Neural progenitor cell (in vitro differentiated cells): ENCODE measurements at regions not wholly inside any gene's neighbourhood (a gene's known extent, or its start where the extent isn't known, plus 50 kb on each side); places are given as distances from the start of the nearest gene placed in this dataset.

Source experiments
- DNase-seq: peaks from one replicate; pipeline ENCODE4 v3.0.0-alpha.2; 2016; ENCODE audit warnings: low spot score
- H2AFZ ChIP-seq: fragments of 200-600 bp; sonication (generic); replicated peaks from 2 replicates; pipeline ENCODE4 v1.6.1; 2016; ENCODE audit warnings: antibody characterized with exemption
- H3F3A ChIP-seq: fragments of 200-600 bp; sonication (generic); 2 replicates; pipeline ENCODE4 v1.6.1; 2016; ENCODE audit warnings: antibody characterized with exemption, low read depth
- H3K27ac ChIP-seq: fragments of 200-600 bp; sonication (generic); 2 replicates; pipeline ENCODE4 v1.5.1; 2016; ENCODE audit warnings: mild to moderate bottlenecking
- H3K27me3 ChIP-seq: fragments of 200-600 bp; sonication (generic); 2 replicates; pipeline ENCODE4 v1.6.1; 2016; ENCODE audit warnings: mild to moderate bottlenecking, moderate library complexity
- H3K36me3 ChIP-seq: fragments of 200-600 bp; sonication (generic); 2 replicates; pipeline ENCODE4 v1.5.1; 2016
- H3K4me1 ChIP-seq: fragments of 200-600 bp; sonication (generic); 2 replicates; pipeline ENCODE4 v1.6.1; 2016; ENCODE audit warnings: mixed run types
- H3K4me2 ChIP-seq: fragments of 200-600 bp; sonication (generic); 2 replicates; pipeline ENCODE4 v1.6.1; 2016
- H3K4me3 ChIP-seq: fragments of 200-600 bp; sonication (generic); 2 replicates; pipeline ENCODE4 v1.5.1; 2016
- H3K79me2 ChIP-seq: fragments of 200-600 bp; sonication (generic); 2 replicates; pipeline ENCODE4 v1.6.1; 2016; ENCODE audit warnings: low read depth
- H3K9ac ChIP-seq: fragments of 200-600 bp; sonication (generic); 2 replicates; pipeline ENCODE4 v1.6.1; 2016
- H3K9me3 ChIP-seq: fragments of 200-600 bp; sonication (generic); 2 replicates; pipeline ENCODE4 v1.5.1; 2016; ENCODE audit warnings: low read depth
- H4K20me1 ChIP-seq: fragments of 200-600 bp; sonication (generic); 2 replicates; pipeline ENCODE4 v1.6.1; 2016; ENCODE audit warnings: low read depth
- H3K27ac Mint-ChIP-seq: 3 replicates; pipeline ENCODE4 v1.8.0; 2021; ENCODE audit warnings: mixed read lengths
- H3K27me3 Mint-ChIP-seq: 2 replicates; pipeline ENCODE4 v1.8.0; 2022; ENCODE audit warnings: low read depth, mild to moderate bottlenecking, inconsistent platforms, moderate library complexity, mixed read lengths; ENCODE audit not compliant: insufficient read depth
- H3K36me3 Mint-ChIP-seq: 3 replicates; pipeline ENCODE4 v1.8.0; 2021; ENCODE audit warnings: mixed read lengths
- H3K4me1 Mint-ChIP-seq: 3 replicates; pipeline ENCODE4 v1.8.0; 2021; ENCODE audit warnings: mixed read lengths
- H3K4me3 Mint-ChIP-seq: 3 replicates; pipeline ENCODE4 v1.8.0; 2021; ENCODE audit warnings: mild to moderate bottlenecking, moderate library complexity, mixed read lengths
- H3K9me3 Mint-ChIP-seq: 3 replicates; pipeline ENCODE4 v1.8.0; 2020; ENCODE audit warnings: mixed read lengths
- CTCF ChIP-seq: fragments of 200-600 bp; sonication (generic); IDR thresholded peaks from 2 replicates; pipeline ENCODE4 v1.5.1; 2017; ENCODE audit warnings: antibody characterized with exemption, mild to moderate bottlenecking
- EZH2 ChIP-seq: fragments of 200-600 bp; sonication (generic); IDR thresholded peaks from 2 replicates; pipeline ENCODE4 v1.6.1; 2017; ENCODE audit warnings: antibody characterized with exemption, mild to moderate bottlenecking, moderate library complexity
- EZH2phosphoT487 ChIP-seq: fragments of 200-600 bp; sonication (generic); IDR thresholded peaks from 2 replicates; pipeline ENCODE4 v1.6.1; 2017; ENCODE audit warnings: antibody characterized with exemption

GRCh38 chr7:119377861-119378260 lies 895.1 kb upstream of the KCND2 start:
- Histone ChIP-seq H3K9me3 (no peaks in the 10 kb centered on the region), H4K20me1 (no peaks in the 10 kb centered on the region), H2AFZ (no peak overlapping the region), H3K27me3 (no peaks in the 10 kb centered on the region), H3F3A (no peaks in the 10 kb centered on the region), H3K27ac (no peak overlapping the region), H3K4me1 (no peaks in the 10 kb centered on the region), H3K9ac (no peak overlapping the region), H3K36me3 (no peaks in the 10 kb centered on the region), H3K79me2 (no peaks in the 10 kb centered on the region), H3K4me2 (no peak overlapping the region), H3K4me3 (no peak overlapping the region)
- H3K36me3 Mint-ChIP-seq, result no peaks in the 10 kb centered on the region
- H3K4me3 Mint-ChIP-seq, result no peak overlapping the region
- TF ChIP-seq EZH2phosphoT487 (no peak), CTCF (no peak), EZH2 (no peak)
- no peak overlapping the region for H3K27ac Mint-ChIP-seq
- no peaks in the 10 kb centered on the region for H3K27me3 Mint-ChIP-seq
- no peaks in the 10 kb centered on the region for H3K4me1 Mint-ChIP-seq
- H3K9me3 Mint-ChIP-seq, result peaks cover 2% of the 10 kb centered on the region
- no peak for DNase-seq

GRCh38 chr7:119382726-119383125 lies 890.2 kb upstream of the KCND2 start:
- Mint-ChIP-seq H3K27ac (no peak overlapping the region), H3K27me3 (no peaks in the 10 kb centered on the region), H3K4me1 (no peaks in the 10 kb centered on the region), H3K4me3 (no peak overlapping the region), H3K9me3 (peaks cover 2% of the 10 kb centered on the region), H3K36me3 (no peaks in the 10 kb centered on the region)
- H3K9ac ChIP-seq, result no peak overlapping the region
- TF ChIP-seq EZH2 (no peak), EZH2phosphoT487 (no peak), CTCF (no peak)
- H3K27me3 ChIP-seq, result no peaks in the 10 kb centered on the region
- H3K4me3 ChIP-seq, result no peak overlapping the region
- H3K27ac ChIP-seq, result no peak overlapping the region
- no peak for DNase-seq
- H3F3A ChIP-seq, result no peaks in the 10 kb centered on the region
- H3K79me2 ChIP-seq, result no peaks in the 10 kb centered on the region
- H3K36me3 ChIP-seq, result no peaks in the 10 kb centered on the region
- no peak overlapping the region for H3K4me2 ChIP-seq
- no peaks in the 10 kb centered on the region for H3K4me1 ChIP-seq
- no peaks in the 10 kb centered on the region for H4K20me1 ChIP-seq
- H3K9me3 ChIP-seq, result no peaks in the 10 kb centered on the region
- no peak overlapping the region for H2AFZ ChIP-seq

- TF ChIP-seq CTCF (no peak), EZH2phosphoT487 (no peak), EZH2 (no peak)
- Histone ChIP-seq H3K4me3 (no peak overlapping the region), H3K9me3 (no peaks in the 10 kb centered on the region), H3K79me2 (no peaks in the 10 kb centered on the region), H3K9ac (no peak overlapping the region), H3K27ac (no peak overlapping the region), H3K4me1 (no peaks in the 10 kb centered on the region), H3K36me3 (no peaks in the 10 kb centered on the region), H4K20me1 (no peaks in the 10 kb centered on the region), H3K27me3 (no peaks in the 10 kb centered on the region), H3K4me2 (no peak overlapping the region), H2AFZ (no peak overlapping the region), H3F3A (no peaks in the 10 kb centered on the region)
- H3K9me3 Mint-ChIP-seq, result no peaks in the 10 kb centered on the region
- no peak for DNase-seq
- H3K4me1 Mint-ChIP-seq, result no peaks in the 10 kb centered on the region
- H3K4me3 Mint-ChIP-seq, result no peak overlapping the region
- no peaks in the 10 kb centered on the region for H3K36me3 Mint-ChIP-seq
- no peaks in the 10 kb centered on the region for H3K27me3 Mint-ChIP-seq
- H3K27ac Mint-ChIP-seq, result no peak overlapping the region
Measured at GRCh38 chr7:119395024-119395423, 878.0 kb upstream of the KCND2 start.

GRCh38 chr7:119397156-119397555 lies 875.8 kb upstream of the KCND2 start:
- H3K4me1 ChIP-seq, result no peaks in the 10 kb centered on the region
- H3K4me3 ChIP-seq, result no peak overlapping the region
- H3K79me2 ChIP-seq, result no peaks in the 10 kb centered on the region
- H3K27me3 ChIP-seq, result no peaks in the 10 kb centered on the region
- no peaks in the 10 kb centered on the region for H3F3A ChIP-seq
- H3K27ac ChIP-seq, result no peak overlapping the region
- DNase-seq, result no peak
- no peaks in the 10 kb centered on the region for H4K20me1 ChIP-seq
- H3K27ac Mint-ChIP-seq, result no peak overlapping the region
- H2AFZ ChIP-seq, result peak overlapping the region; percentile 40
- H3K4me2 ChIP-seq, result no peak overlapping the region
- H3K4me3 Mint-ChIP-seq, result no peak overlapping the region
- H3K27me3 Mint-ChIP-seq, result no peaks in the 10 kb centered on the region
- no peaks in the 10 kb centered on the region for H3K36me3 Mint-ChIP-seq
- no peaks in the 10 kb centered on the region for H3K9me3 Mint-ChIP-seq
- no peaks in the 10 kb centered on the region for H3K4me1 Mint-ChIP-seq
- TF ChIP-seq EZH2 (no peak), EZH2phosphoT487 (no peak), CTCF (no peak)
- H3K36me3 ChIP-seq, result no peaks in the 10 kb centered on the region
- no peak overlapping the region for H3K9ac ChIP-seq
- H3K9me3 ChIP-seq, result no peaks in the 10 kb centered on the region
